SK-N-SH (cell line): ENCODE measurements at regions not wholly inside any gene's neighbourhood (a gene's known extent, or its start where the extent isn't known, plus 50 kb on each side); places are given as distances from the start of the nearest gene placed in this dataset.

ENCODE experiments used
- CTCF ChIA-PET: fragments of 300-600, 350-600 bp; formaldehyde crosslinking; extraction: SDS; loops from one replicate; lab custom pipeline; 2021; lab: Yijun Ruan, JAX
- POLR2A ChIA-PET: fragments of 350-600 bp; sonication (Branson Sonifier 250); formaldehyde crosslinking; extraction: SDS; loops from one replicate; lab custom pipeline; 2020; ENCODE audit warnings: antibody characterized with exemption, inconsistent platforms; lab: Yijun Ruan, JAX
- DNase-seq: peaks from one replicate; pipeline ENCODE4 v3.0.0; 2012
- H2AFZ ChIP-seq: fragments of 200-600 bp; sonication (generic); 2 replicates; pipeline ENCODE4 v1.8.1; 2016; ENCODE audit warnings: antibody characterized with exemption, mild to moderate bottlenecking, low read depth
- H3F3A ChIP-seq: fragments of 200-600 bp; sonication (generic); replicated peaks from 2 replicates; pipeline ENCODE3; 2016; ENCODE audit warnings: antibody characterized with exemption, mild to moderate bottlenecking; ENCODE audit not compliant: insufficient read depth
- H3K27ac ChIP-seq, 2 experiments: fragments of 200-500 bp in 1 of 2; fragments of 200-600 bp in 1 of 2; sonication (Bioruptor generic) in 1 of 2; sonication (generic), shearing (Covaris generic) in 1 of 2; 2 replicates each; pipeline versions ENCODE4 v1.5.1 to v1.6.1; 2014 to 2016; ENCODE audit warnings: low read depth in 2 of 2, inconsistent platforms in 1 of 2, low read length in 1 of 2, mild to moderate bottlenecking in 1 of 2, mixed read lengths in 1 of 2
- H3K27me3 ChIP-seq: fragments of 200-600 bp; sonication (generic), shearing (Covaris generic); 2 replicates; pipeline ENCODE4 v1.6.1; 2016; ENCODE audit warnings: mixed run types; ENCODE audit not compliant: insufficient read depth
- H3K36me3 ChIP-seq, 2 experiments: fragments of 200-500 bp in 1 of 2; fragments of 200-600 bp in 1 of 2; sonication (Bioruptor generic) in 1 of 2; sonication (generic) in 1 of 2; replicated peaks in 1 of 2; 2 replicates each; pipeline versions ENCODE3 to v1.5.1; 2014 to 2016; ENCODE audit warnings: low read length in 1 of 2, mild to moderate bottlenecking in 1 of 2; ENCODE audit not compliant: insufficient read depth in 2 of 2, control insufficient read depth in 1 of 2
- H3K4me1 ChIP-seq, 2 experiments: fragments of 200-500 bp in 1 of 2; fragments of 200-600 bp in 1 of 2; sonication (Bioruptor generic) in 1 of 2; sonication (generic), shearing (Covaris generic) in 1 of 2; 2 replicates each; pipeline versions ENCODE4 v1.5.1 to v1.6.1; 2014 to 2016; ENCODE audit warnings: low read depth in 1 of 2, low read length in 1 of 2, mixed run types in 1 of 2; ENCODE audit not compliant: insufficient read depth in 2 of 2, control insufficient read depth in 1 of 2
- H3K4me2 ChIP-seq: fragments of 200-600 bp; sonication (generic), shearing (Covaris generic); 2 replicates; pipeline ENCODE4 v1.6.1; 2017; ENCODE audit warnings: mixed run types
- H3K4me3 ChIP-seq, 2 experiments: fragments of 200-500 bp in 1 of 2; fragments of 200-600 bp in 1 of 2; sonication (Bioruptor generic) in 1 of 2; sonication (generic), shearing (Covaris generic) in 1 of 2; 2 replicates each; pipeline versions ENCODE4 v1.5.1 to v1.8.1; 2014 to 2016; ENCODE audit warnings: low read depth in 2 of 2, inconsistent platforms in 1 of 2, low read length in 1 of 2, mild to moderate bottlenecking in 1 of 2, mixed read lengths in 1 of 2, moderate library complexity in 1 of 2
- H3K79me2 ChIP-seq: fragments of 200-600 bp; sonication (generic); 2 replicates; pipeline ENCODE4 v1.8.1; 2017; ENCODE audit warnings: mild to moderate bottlenecking; ENCODE audit not compliant: insufficient read depth
- H3K9ac ChIP-seq: fragments of 200-600 bp; sonication (generic); 2 replicates; pipeline ENCODE4 v1.6.1; 2017; ENCODE audit warnings: mixed run types
- H3K9me2 ChIP-seq: fragments of 200-600 bp; sonication (generic); 2 replicates; pipeline ENCODE4 v1.6.1; 2017; ENCODE audit warnings: mixed run types
- H3K9me3 ChIP-seq: fragments of 200-600 bp; sonication (generic); 2 replicates; pipeline ENCODE4 v1.6.1; 2017; ENCODE audit warnings: mixed run types, mild to moderate bottlenecking, moderate library complexity
- H4K20me1 ChIP-seq: fragments of 200-600 bp; sonication (generic); 2 replicates; pipeline ENCODE4 v1.6.1; 2017; ENCODE audit warnings: mild to moderate bottlenecking, mixed run types; ENCODE audit not compliant: insufficient read depth
- CHD2 ChIP-seq: fragments of 150-350 bp; IDR thresholded peaks from 2 replicates; pipeline ENCODE4 v1.6.1; 2018; ENCODE audit warnings: low read length; ENCODE audit not compliant: partially characterized antibody
- EZH2phosphoT487 ChIP-seq: fragments of 200-600 bp; sonication (generic); IDR thresholded peaks from 2 replicates; pipeline ENCODE4 v1.6.1; 2017; ENCODE audit warnings: low read depth, mixed run types, mild to moderate bottlenecking, antibody characterized with exemption, moderate library complexity, borderline replicate concordance
- FOXJ3 ChIP-seq: sonication (generic); formaldehyde crosslinking; IDR thresholded peaks from 2 replicates; pipeline ENCODE4 v1.5.1; 2020; ENCODE audit warnings: mild to moderate bottlenecking, missing genetic modification reagents
- GABPA ChIP-seq: IDR thresholded peaks from 2 replicates; pipeline ENCODE4 v1.4.0; 2012; ENCODE audit warnings: low read depth, mild to moderate bottlenecking
- JUND ChIP-seq: IDR thresholded peaks from 2 replicates; pipeline ENCODE4 v1.4.0; 2012
- MAX ChIP-seq: IDR thresholded peaks from 2 replicates; pipeline ENCODE4 v1.4.0; 2012; ENCODE audit warnings: low read depth
- MXI1 ChIP-seq: IDR thresholded peaks from 2 replicates; pipeline ENCODE4 v1.6.1; 2012; ENCODE audit warnings: mild to moderate bottlenecking, low read depth, low read length, improper control_type of control experiment
- RCOR1 ChIP-seq: fragments of 150-350 bp; IDR thresholded peaks from 2 replicates; pipeline ENCODE4 v1.6.1; 2017; ENCODE audit warnings: antibody characterized with exemption, low read length
- REST ChIP-seq: IDR thresholded peaks from 2 replicates; pipeline ENCODE4 v1.6.1; 2012; ENCODE audit warnings: mild to moderate bottlenecking, low read depth, low read length, moderate library complexity
- RFX5 ChIP-seq: IDR thresholded peaks from 2 replicates; pipeline ENCODE4 v1.6.1; 2012; ENCODE audit warnings: mild to moderate bottlenecking, improper control_type of control experiment, low read length
- RXRA ChIP-seq: IDR thresholded peaks from 2 replicates; pipeline ENCODE4 v1.4.0; 2012; ENCODE audit warnings: low read depth, mild to moderate bottlenecking, borderline replicate concordance
- SMC3 ChIP-seq: IDR thresholded peaks from 2 replicates; pipeline ENCODE4 v1.6.1; 2012; ENCODE audit warnings: low read depth, low read length, improper control_type of control experiment
- TCF12 ChIP-seq: IDR thresholded peaks from 2 replicates; pipeline ENCODE4 v1.4.0; 2012
- TEAD4 ChIP-seq: IDR thresholded peaks from 2 replicates; pipeline ENCODE4 v1.4.0; 2012; ENCODE audit warnings: mild to moderate bottlenecking, borderline replicate concordance; ENCODE audit not compliant: insufficient read depth
- YY1 ChIP-seq: IDR thresholded peaks from 2 replicates; pipeline ENCODE4 v1.4.0; 2012; ENCODE audit warnings: low read depth, mild to moderate bottlenecking
- WGBS: methylation state at CpG from one replicate; pipeline ENCODE4 v1.1.6; 2017; ENCODE audit warnings: low lambda C conversion rate; 5-methylcytosine and 5-hydroxymethylcytosine counted together
- TF ChIP-seq, protein P1 (sequence below): fragments of 150-350 bp; IDR thresholded peaks from 2 replicates; pipeline ENCODE4 v1.6.1; 2016; ENCODE audit warnings: mild to moderate bottlenecking, low read depth, low read length
- TF ChIP-seq, protein P2 (sequence below): IDR thresholded peaks from 2 replicates; pipeline ENCODE4; 2012
- TF ChIP-seq, protein P3 (sequence below): IDR thresholded peaks from 2 replicates; pipeline ENCODE4 v1.4.0; 2012; ENCODE audit warnings: low read depth, borderline replicate concordance

GRCh38 chr1:198865319-198865718 is 226.5 kb downstream of the PTPRC start:
- CTCF ChIA-PET: interaction anchor here (1.0 kb wide), 1 partner anchor 17 kb away, joined by 3 read pairs; no protein-coding TSS in a partner anchor
- Histone ChIP-seq H3F3A (peaks cover 10% of the 10 kb centered on the region), H3K4me3 (no peak overlapping the region), H3K9ac (no peak overlapping the region), H3K79me2 (no peaks in the 10 kb centered on the region; the same call in 1 of the 2 replicates), H3K36me3 (peaks cover 0 to 17% of the 10 kb centered on the region in 2 experiments), H3K9me3 (no peaks in the 10 kb centered on the region; the same call in 1 of the 2 replicates), H3K4me1 (peaks cover 9 to 18% of the 10 kb centered on the region in 2 experiments; a peak in 3 of 4 replicates), H3K9me2 (no peaks in the 10 kb centered on the region), H2AFZ (no peak overlapping the region), H4K20me1 (no peaks in the 10 kb centered on the region), H3K27ac (no peak overlapping the region), H3K27me3 (no peaks in the 10 kb centered on the region), H3K4me2 (no peak overlapping the region)
- no peak for DNase-seq
- TF ChIP-seq, protein P1, sequence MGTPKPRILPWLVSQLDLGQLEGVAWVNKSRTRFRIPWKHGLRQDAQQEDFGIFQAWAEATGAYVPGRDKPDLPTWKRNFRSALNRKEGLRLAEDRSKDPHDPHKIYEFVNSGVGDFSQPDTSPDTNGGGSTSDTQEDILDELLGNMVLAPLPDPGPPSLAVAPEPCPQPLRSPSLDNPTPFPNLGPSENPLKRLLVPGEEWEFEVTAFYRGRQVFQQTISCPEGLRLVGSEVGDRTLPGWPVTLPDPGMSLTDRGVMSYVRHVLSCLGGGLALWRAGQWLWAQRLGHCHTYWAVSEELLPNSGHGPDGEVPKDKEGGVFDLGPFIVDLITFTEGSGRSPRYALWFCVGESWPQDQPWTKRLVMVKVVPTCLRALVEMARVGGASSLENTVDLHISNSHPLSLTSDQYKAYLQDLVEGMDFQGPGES: no peak
- no peak for TF ChIP-seq TEAD4
- TF ChIP-seq, protein P2, sequence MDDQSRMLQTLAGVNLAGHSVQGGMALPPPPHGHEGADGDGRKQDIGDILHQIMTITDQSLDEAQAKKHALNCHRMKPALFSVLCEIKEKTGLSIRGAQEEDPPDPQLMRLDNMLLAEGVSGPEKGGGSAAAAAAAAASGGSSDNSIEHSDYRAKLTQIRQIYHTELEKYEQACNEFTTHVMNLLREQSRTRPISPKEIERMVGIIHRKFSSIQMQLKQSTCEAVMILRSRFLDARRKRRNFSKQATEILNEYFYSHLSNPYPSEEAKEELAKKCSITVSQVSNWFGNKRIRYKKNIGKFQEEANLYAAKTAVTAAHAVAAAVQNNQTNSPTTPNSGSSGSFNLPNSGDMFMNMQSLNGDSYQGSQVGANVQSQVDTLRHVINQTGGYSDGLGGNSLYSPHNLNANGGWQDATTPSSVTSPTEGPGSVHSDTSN: no peak
- TF ChIP-seq EZH2phosphoT487: no peak
- TF ChIP-seq RFX5: no peak
- 78% methylated on average over 2 of the region's 2 CpGs for WGBS
- POLR2A ChIA-PET: no interaction called here

- Histone ChIP-seq H3K4me2 (no peak overlapping the region), H2AFZ (no peak overlapping the region), H3F3A (peaks cover 9% of the 10 kb centered on the region), H3K27me3 (no peaks in the 10 kb centered on the region), H3K9me2 (no peaks in the 10 kb centered on the region), H3K4me3 (no peak overlapping the region), H3K36me3 (peaks cover 0 to 13% of the 10 kb centered on the region in 2 experiments), H3K9me3 (no peaks in the 10 kb centered on the region; the same call in 1 of the 2 replicates), H4K20me1 (no peaks in the 10 kb centered on the region), H3K79me2 (peaks cover 3% of the 10 kb centered on the region; the same call in 1 of the 2 replicates), H3K9ac (no peak overlapping the region), H3K27ac (no peak overlapping the region), H3K4me1 (peaks cover 2 to 18% of the 10 kb centered on the region in 2 experiments; a peak in 3 of 4 replicates)
- POLR2A ChIA-PET: no interaction called here
- CTCF ChIA-PET: no interaction called here
- DNase-seq: no peak
- 92% methylated on average over 6 of the region's 6 CpGs for WGBS
- no peak for TF ChIP-seq GABPA
- TF ChIP-seq, protein P3, sequence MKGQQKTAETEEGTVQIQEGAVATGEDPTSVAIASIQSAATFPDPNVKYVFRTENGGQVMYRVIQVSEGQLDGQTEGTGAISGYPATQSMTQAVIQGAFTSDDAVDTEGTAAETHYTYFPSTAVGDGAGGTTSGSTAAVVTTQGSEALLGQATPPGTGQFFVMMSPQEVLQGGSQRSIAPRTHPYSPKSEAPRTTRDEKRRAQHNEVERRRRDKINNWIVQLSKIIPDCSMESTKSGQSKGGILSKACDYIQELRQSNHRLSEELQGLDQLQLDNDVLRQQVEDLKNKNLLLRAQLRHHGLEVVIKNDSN: no peak
- no peak for TF ChIP-seq TCF12
- TF ChIP-seq RCOR1: no peak
- no peak for TF ChIP-seq TEAD4
- TF ChIP-seq RXRA: no peak
- TF ChIP-seq FOXJ3 (CRISPR knock-in tag): no peak
- no peak for TF ChIP-seq CHD2
- no peak for TF ChIP-seq REST
- TF ChIP-seq MXI1: no peak
- TF ChIP-seq JUND: no peak
- no peak for TF ChIP-seq SMC3
- no peak for TF ChIP-seq MAX
- TF ChIP-seq YY1: no peak
Measured at GRCh38 chr1:198867182-198867581, 228.3 kb downstream of the PTPRC start.
